ENCODE measurements at regions not wholly inside any gene's neighbourhood (a gene's known extent, or its start where the extent isn't known, plus 50 kb on each side); places are given as distances from the start of the nearest gene placed in this dataset.

DNA sequence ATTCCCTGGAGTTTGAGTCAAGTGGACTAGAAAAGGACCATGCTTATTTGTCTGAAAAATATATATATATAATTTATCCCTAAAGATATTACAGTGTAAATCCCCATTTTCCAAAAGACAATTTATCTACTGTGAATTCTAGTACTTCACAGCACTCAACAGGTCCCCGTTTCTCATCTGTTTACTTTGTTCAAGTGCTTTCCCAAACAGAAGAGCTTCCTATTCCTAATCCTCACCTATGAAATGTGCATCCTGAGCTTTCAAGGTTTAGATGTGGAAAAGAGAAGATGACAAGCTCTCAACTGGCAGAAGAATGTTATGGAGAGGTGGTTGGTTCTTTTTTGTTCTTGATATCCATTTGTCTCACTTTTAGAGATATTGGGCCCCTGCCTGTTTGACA lies 401.6 kb upstream of the ZNF608 start:
- no peak for DNase-seq

DNA sequence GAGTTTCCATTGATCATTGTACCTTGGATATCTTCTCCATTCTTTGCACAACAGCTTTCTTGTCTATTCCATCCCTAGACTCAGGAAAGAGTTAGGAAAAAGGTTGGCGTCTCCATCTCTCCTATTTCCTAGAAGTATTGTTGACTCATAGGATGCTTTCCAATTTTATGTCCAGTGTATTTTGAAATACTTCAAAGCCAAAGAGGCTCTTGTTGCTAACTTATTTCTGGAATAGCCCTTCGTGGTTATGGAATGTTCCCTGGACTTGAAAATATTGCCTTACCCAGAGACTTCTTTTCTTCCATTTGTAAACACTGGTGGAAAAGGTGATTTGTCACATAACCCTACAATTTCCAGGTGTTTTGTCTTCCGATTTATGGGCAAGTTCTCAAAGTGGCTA lies 402.3 kb upstream of the ZNF608 start:
- DNase-seq, result no peak

- no peak for DNase-seq
Measured at GRCh38 chr5:125149110-125149509, 402.7 kb upstream of the ZNF608 start.

DNA sequence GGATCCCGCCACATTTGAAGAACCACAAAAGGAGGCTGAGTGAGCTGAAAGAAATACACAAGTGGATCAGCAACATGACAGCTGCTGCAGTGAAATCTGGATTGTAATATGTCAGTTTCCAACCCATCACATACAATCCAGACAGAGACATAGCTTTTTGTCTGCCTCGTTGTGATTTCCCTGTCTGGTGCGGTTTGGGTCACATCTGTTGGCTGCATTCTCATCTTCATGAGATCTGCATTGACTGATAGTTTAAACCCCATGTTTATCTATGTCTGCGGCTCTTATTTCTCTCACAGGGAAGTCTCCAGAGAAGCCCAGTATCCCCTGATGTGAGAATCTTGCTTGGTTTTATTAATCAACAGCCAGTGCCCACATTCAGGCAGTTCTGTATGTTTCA lies 403.1 kb upstream of the ZNF608 start:
- DNase-seq, result no peak

- no peak for DNase-seq
Measured at GRCh38 chr5:125150041-125150669, 403.7 kb upstream of the ZNF608 start.

DNA sequence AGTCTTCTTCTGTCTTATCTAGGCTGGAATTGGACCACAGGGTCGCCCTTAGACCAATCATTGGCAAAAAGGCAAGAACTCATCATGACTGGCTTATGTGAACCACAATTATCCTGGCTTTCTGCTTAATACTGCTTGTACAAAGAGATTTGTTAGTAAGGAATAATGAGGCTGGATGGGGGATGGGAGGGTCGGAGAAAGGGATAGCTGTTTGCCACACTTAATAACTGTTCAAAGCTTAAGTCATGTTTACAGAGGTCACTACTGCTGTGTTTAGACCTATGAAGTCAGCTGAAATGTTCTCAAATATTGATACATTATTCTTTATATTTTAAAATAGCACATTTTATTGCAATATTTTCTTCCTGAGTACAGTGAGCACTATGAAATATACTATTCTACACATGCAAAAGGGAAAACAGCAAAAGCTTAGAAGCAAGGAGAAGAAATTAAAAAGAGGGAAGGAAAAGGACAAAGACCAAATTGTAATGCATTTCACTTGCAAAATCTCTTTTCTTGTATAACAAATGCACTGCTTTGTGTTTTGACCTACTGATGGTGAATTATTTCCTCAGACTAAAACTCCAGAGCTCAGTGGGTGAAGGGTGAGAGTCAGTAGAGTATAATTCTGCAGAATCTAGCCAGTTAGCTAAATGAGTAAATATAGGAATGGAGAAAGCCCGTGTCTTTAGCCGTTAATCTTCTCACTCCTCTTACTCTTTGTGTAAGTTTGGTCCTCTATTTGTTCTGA lies 404.9 kb upstream of the ZNF608 start:
- DNase-seq, result no peak

GRCh38 chr5:125152044-125152443 lies 405.6 kb upstream of the ZNF608 start:
- no peak for DNase-seq

GRCh38 chr5:125152461-125153189 lies 406.2 kb upstream of the ZNF608 start:
- peak; percentile 71 for DNase-seq

- peak; percentile 34 for DNase-seq
Measured at GRCh38 chr5:125153231-125153630, 406.8 kb upstream of the ZNF608 start.

DNA sequence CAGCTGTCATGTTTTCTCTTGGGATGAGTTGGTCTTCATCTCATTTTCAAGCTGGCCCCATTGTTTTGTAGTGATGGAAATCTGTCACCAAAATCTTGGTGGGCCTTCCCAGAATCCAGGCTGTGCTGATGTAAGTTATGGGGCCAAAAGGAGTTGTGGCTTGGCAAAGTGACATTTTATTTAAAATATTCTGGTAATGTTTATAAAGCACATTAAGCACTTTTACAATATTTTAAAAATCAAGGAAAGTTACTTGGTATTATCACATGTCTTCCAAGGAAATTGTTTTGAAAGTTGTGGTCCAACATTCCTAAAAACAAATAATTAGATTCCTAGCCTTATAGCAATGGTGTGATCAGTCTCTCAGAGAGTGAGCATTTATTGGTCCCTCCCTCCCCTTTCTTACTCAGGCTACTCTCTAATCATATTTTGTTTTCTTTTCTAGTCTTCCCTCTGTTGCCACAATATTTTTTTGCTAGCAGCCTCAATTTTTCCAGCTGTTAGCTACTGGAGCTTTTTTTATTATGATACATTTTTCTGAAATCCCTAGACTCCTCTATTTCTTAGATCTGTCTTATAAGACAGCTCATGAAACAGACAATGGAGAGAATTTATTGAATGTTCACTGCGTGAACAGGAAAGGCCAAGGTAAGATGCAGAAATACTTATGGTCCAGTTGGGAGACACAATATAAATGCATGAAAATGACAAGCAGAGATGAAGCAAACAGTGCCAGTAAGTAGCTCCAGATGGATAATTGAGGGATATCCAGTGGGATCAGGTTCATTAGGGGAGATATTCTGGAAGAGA lies 408.1 kb upstream of the ZNF608 start:
- DNase-seq, result no peak

DNA sequence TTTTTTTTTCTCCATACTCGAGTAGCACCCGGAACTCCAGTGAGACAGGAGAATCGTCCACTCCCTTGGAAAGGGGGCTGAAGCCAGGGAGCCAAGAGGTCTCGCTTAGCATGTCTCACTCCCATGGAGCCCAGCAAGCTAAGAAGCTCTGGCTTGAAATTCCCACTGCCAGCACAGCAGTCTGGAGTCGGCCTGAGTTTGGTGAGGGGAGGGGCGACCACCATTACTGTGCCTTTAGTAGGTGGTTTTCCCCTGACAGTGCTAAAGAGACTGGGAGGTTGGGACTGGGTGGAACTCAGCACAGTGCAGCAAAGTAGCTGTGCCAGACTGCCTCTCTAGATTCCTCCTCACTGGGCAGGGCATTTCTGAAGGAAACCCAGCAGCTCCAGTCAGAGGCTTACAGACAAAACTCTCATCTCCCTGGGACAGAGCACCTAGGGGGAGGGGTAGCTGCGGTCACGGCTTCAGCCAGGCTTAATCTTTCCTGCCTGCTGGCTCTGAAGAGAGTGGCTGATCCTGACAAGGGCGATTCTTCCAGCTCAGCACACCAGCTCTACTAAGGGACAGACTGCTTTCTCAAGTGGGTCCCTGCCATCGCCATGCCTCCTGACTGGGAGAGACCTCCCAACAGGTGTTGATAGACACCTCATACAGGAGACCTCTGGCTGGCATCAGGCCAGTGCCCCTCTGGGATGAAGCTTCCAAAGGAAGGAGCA lies 414.5 kb upstream of the ZNF608 start:
- DNase-seq, result no peak

DNA sequence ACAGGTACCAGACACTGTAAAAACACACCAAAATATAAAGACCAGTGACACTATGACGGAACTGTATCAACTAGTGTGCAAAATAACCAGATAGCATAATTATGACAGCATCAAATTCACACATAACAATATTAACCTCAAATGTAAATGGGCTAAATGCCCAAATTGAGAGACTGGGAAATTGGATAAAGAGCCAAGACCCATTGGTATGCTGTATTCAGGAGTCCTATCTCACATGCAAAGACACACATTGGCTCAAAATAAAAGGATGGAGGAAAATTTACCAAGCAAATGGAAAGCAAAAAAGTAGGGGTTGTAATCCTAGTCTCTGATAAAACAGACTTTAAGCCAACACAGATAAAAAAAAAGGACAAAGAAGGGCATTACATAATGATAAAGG lies 416.3 kb upstream of the ZNF608 start:
- no peak for DNase-seq

- DNase-seq, result no peak
Measured at GRCh38 chr5:125169396-125169795, 423.0 kb upstream of the ZNF608 start.

DNA sequence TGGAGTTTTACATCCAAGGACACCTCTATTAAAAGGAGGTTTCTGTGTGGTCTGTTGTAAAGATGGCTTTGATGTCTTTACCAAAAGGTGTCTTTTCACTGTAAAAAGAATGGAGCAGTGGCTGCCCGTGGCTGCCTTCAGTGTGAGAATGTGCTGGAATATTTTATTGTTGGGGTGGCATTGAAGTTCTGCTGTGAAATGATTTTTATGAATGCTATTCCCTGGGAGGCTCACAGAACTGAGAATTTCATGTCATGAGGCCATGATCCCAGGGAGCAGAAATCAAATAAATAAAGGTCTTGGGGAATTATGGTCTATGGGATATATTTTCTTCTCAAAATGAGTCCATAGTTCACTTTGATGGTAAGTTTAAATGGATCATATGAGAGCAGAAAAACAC lies 425.2 kb upstream of the ZNF608 start:
- DNase-seq, result no peak

DNA sequence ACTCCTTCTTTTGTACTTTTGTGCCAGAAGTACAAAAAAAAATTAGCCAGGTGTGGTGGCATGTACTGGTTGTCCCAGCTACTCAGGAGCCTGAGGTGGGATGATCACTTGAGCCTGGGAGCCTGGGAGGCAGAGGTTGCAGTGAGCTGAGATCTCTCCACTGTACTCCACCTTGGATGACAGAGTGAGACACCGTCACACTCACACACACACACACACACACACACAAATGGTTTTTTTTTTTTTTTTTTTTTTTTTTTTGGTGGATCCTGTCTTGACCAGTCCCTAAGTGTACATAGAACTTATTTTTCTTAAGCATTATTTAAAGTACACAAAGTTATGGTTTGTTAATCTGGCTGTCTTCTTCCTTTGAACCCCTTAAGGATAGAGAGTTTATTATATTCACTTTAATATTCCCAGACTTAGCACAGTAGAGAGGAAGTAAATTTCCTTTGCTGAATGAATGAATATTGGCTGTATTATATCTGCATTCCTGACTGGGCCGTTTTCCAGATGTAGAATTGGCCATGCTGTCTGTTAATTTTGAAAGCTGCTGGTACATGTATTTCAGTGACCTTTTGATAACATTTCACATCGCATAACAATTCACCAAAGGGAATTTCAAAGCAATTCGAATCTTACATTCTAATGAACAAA lies 429.0 kb upstream of the ZNF608 start:
- DNase-seq, result peak; percentile 41

DNA sequence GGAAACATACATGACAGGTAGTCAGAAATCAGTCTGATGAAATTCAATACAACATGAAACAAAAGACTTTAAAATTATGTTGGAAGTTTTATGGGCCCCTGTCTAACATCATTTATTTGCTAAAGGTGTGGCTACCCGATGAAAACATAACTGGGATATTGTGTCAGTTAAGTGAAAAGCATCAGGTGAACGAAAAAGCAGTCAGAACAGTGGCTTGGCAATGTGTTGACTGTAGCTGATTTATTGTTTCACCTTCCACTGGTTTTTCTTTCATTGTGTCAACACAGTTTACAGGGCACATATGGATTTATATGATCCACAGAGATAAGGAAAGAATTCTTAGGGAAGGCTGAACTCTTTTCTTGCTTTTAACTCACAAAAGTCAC lies 429.6 kb upstream of the ZNF608 start:
- no peak for DNase-seq

GRCh38 chr5:125177340-125177739 lies 430.9 kb upstream of the ZNF608 start:
- DNase-seq, result no peak

GRCh38 chr5:125179612-125180011 lies 433.2 kb upstream of the ZNF608 start:
- DNase-seq, result no peak

- DNase-seq, result peak; percentile 49
Measured at GRCh38 chr5:125180231-125180829, 433.9 kb upstream of the ZNF608 start.

- no peak for DNase-seq
Measured at GRCh38 chr5:125181159-125181558, 434.7 kb upstream of the ZNF608 start.

DNA sequence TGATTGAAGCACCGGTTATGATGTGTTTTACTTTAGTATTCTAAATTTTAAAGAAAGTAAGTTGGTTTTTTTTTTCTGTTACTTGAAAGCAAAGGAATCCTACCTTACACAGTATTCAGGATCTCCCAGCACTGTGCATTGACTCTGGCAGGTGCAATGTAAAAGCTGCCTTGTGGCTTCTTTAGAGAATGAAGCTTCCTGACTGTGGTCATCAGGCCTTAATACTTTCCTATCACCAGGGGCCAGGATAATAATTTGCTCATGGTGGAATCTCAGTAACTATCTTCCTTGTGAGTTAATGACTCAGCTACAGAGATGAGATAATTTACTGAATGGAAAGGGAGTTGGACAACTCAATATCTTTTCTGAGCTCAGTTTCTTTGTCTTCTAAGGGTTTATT lies 435.5 kb upstream of the ZNF608 start:
- no peak for DNase-seq
